GM12878 (cell line): ENCODE measurements at regions not wholly inside any gene's neighbourhood (a gene's known extent, or its start where the extent isn't known, plus 50 kb on each side); places are given as distances from the start of the nearest gene placed in this dataset.

Experiments used
- CTCF ChIP-seq, 3 experiments: IDR thresholded peaks in 2 of 3; conservative IDR thresholded peaks in 1 of 3; 2 replicates each; pipeline ENCODE4 v1.5.1; 2011; ENCODE audit warnings: low read depth in 3 of 3, low read length in 3 of 3, mild to moderate bottlenecking in 3 of 3, control low read depth in 2 of 3, moderate library complexity in 2 of 3, inconsistent platforms in 1 of 3, mixed read lengths in 1 of 3; ENCODE audit not compliant: control insufficient read depth in 2 of 3, insufficient read depth in 1 of 3; ENCODE audit errors: extremely low read depth in 1 of 3
- EP300 ChIP-seq, 2 experiments: fragments of 150-350 bp in 1 of 2; IDR thresholded peaks; 2 replicates each; pipeline ENCODE4 v1.6.1; 2011 to 2012; ENCODE audit warnings: low read depth in 2 of 2, low read length in 2 of 2, borderline replicate concordance in 1 of 2, improper control_type of control experiment in 1 of 2, inconsistent platforms in 1 of 2; ENCODE audit not compliant: control insufficient read depth in 1 of 2
- EZH2 ChIP-seq: IDR thresholded peaks from 2 replicates; pipeline ENCODE4 v1.6.1; 2012; ENCODE audit warnings: low read depth, mild to moderate bottlenecking, control low read depth, inconsistent platforms, low read length, borderline replicate concordance; ENCODE audit not compliant: control insufficient read depth
- GABPA ChIP-seq: IDR thresholded peaks from 2 replicates; pipeline ENCODE4 v1.6.1; 2014; ENCODE audit warnings: antibody characterized with exemption, low read depth, mild to moderate bottlenecking, inconsistent platforms
- MAX ChIP-seq: IDR thresholded peaks from 2 replicates; pipeline ENCODE4 v1.6.1; 2012; ENCODE audit warnings: low read depth, low read length, improper control_type of control experiment
- NBN ChIP-seq: fragments of 450-650 bp; IDR thresholded peaks from 2 replicates; pipeline ENCODE4 v1.6.1; 2016
- POLR2A ChIP-seq: IDR thresholded peaks from 2 replicates; pipeline ENCODE4 v1.6.1; 2011; ENCODE audit warnings: low read depth, mild to moderate bottlenecking, low read length
- POLR2AphosphoS2 ChIP-seq: IDR thresholded peaks from 2 replicates; pipeline ENCODE4 v1.6.1; 2011; ENCODE audit warnings: low read depth, mild to moderate bottlenecking, low read length, improper control_type of control experiment, moderate library complexity
- POLR2AphosphoS5 ChIP-seq: IDR thresholded peaks from 2 replicates; pipeline ENCODE4 v1.6.1; 2011; ENCODE audit warnings: mild to moderate bottlenecking, low read length, inconsistent platforms
- REST ChIP-seq: IDR thresholded peaks from 2 replicates; pipeline ENCODE4 v1.6.1; 2012; ENCODE audit warnings: mild to moderate bottlenecking, low read depth, low read length
- SRF ChIP-seq, 2 experiments: IDR thresholded peaks; 2 replicates each; pipeline ENCODE4 v1.6.1; 2011; ENCODE audit warnings: low read depth in 2 of 2, low read length in 2 of 2, mild to moderate bottlenecking in 1 of 2, moderate library complexity in 1 of 2
- YY1 ChIP-seq: IDR thresholded peaks from 2 replicates; pipeline ENCODE4 v1.6.1; 2011; ENCODE audit warnings: low read depth, mild to moderate bottlenecking, low read length
- ZBTB40 ChIP-seq: fragments of 450-650 bp; IDR thresholded peaks from 2 replicates; pipeline ENCODE4 v1.6.1; 2016; ENCODE audit warnings: mild to moderate bottlenecking, moderate library complexity, borderline replicate concordance
- ZZZ3 ChIP-seq: IDR thresholded peaks from 2 replicates; pipeline ENCODE4 v1.6.1; 2011; ENCODE audit warnings: low read depth; ENCODE audit not compliant: control insufficient read depth, insufficient read length

- TF ChIP-seq NBN = no peak
- no peak for TF ChIP-seq EP300 (IDR thresholded peaks at IDR 0.05; ENCODE audit: borderline replicate concordance in 1 of 2, control insufficient read depth in 1 of 2, low read depth in 2 of 2, low read length in 2 of 2)
- no peak for TF ChIP-seq ZBTB40
- TF ChIP-seq CTCF (IDR thresholded peaks at IDR 0.05 in 2 of 3, conservative IDR thresholded peaks at IDR 0.05 in 1 of 3; ENCODE audit: control insufficient read depth in 2 of 3, extremely low read depth in 1 of 3, insufficient read depth in 1 of 3, low read depth in 3 of 3, low read length in 3 of 3) = no peak
- no peak for TF ChIP-seq YY1
- no peak for TF ChIP-seq POLR2AphosphoS5
- no peak for TF ChIP-seq POLR2A
- no peak for TF ChIP-seq REST
- TF ChIP-seq POLR2AphosphoS2 = no peak
- no peak for TF ChIP-seq EZH2
- TF ChIP-seq SRF (IDR thresholded peaks at IDR 0.05; ENCODE audit: low read depth in 2 of 2, low read length in 2 of 2) = no peak
- no peak for TF ChIP-seq MAX
- TF ChIP-seq GABPA = no peak
- no peak for TF ChIP-seq ZZZ3
These were observed 407.6 kb upstream of the CADM1 start for GRCh38 chr11:115911613-115912346.
